CD4-positive, alpha-beta T cell treated with Interleukin-1 beta for 1 hour (primary cell): ENCODE measurements at regions not wholly inside any gene's neighbourhood (a gene's known extent, or its start where the extent isn't known, plus 50 kb on each side); places are given as distances from the start of the nearest gene placed in this dataset.
"Not testable (repeated sequence)": the region's sequence is repeated elsewhere in the genome, so short reads cannot be mapped to it uniquely, and the experiment has no call there.

Source experiments
- DNase-seq, 2 donors: peaks; one replicate each; pipeline ENCODE4 v3.0.0-alpha.2; 2020 to 2022

- no peak for DNase-seq
These were observed 234.4 kb upstream of the PRKD1 start for GRCh38 chr14:30162066-30162465.

GRCh38 chr14:30165255-30165654 lies 237.6 kb upstream of the PRKD1 start:
- no peak for DNase-seq

- DNase-seq = no peak
These were observed 250.1 kb upstream of the PRKD1 start for GRCh38 chr14:30177781-30178180.

GRCh38 chr14:30179381-30180130 lies 251.9 kb upstream of the PRKD1 start:
- no peak for DNase-seq

GRCh38 chr14:30180219-30180618 lies 252.6 kb upstream of the PRKD1 start:
- no peak for DNase-seq

GRCh38 chr14:30185832-30186231 lies 258.2 kb upstream of the PRKD1 start:
- no peak for DNase-seq

GRCh38 chr14:30191639-30192279 lies 264.1 kb upstream of the PRKD1 start:
- DNase-seq = no peak

- DNase-seq = no peak
These were observed 265.5 kb upstream of the PRKD1 start for GRCh38 chr14:30193101-30193500.

- DNase-seq = no peak
These were observed 266.3 kb upstream of the PRKD1 start for GRCh38 chr14:30193845-30194501.

GRCh38 chr14:30194741-30195148 lies 267.1 kb upstream of the PRKD1 start:
- DNase-seq = no peak

GRCh38 chr14:30195941-30196340 lies 268.3 kb upstream of the PRKD1 start:
- no peak for DNase-seq

GRCh38 chr14:30196861-30197260 lies 269.2 kb upstream of the PRKD1 start:
- no peak for DNase-seq

- DNase-seq = not testable (repeated sequence)
These were observed 271.1 kb upstream of the PRKD1 start for GRCh38 chr14:30198720-30199119.

- no peak for DNase-seq
These were observed 276.9 kb upstream of the PRKD1 start for GRCh38 chr14:30204431-30204980.

- no peak for DNase-seq
These were observed 281.5 kb upstream of the PRKD1 start for GRCh38 chr14:30209136-30209535.

- DNase-seq = no peak
These were observed 283.0 kb upstream of the PRKD1 start for GRCh38 chr14:30210630-30211029.

- DNase-seq = no peak
These were observed 283.7 kb upstream of the PRKD1 start for GRCh38 chr14:30211326-30211725.

GRCh38 chr14:30214014-30214413 lies 286.4 kb upstream of the PRKD1 start:
- no peak for DNase-seq

GRCh38 chr14:30214461-30215090 lies 286.9 kb upstream of the PRKD1 start:
- no peak for DNase-seq

GRCh38 chr14:30218907-30219306 lies 291.3 kb upstream of the PRKD1 start:
- no peak for DNase-seq

GRCh38 chr14:30221546-30221945 lies 293.9 kb upstream of the PRKD1 start:
- DNase-seq = no peak

GRCh38 chr14:30223385-30223785 lies 295.7 kb upstream of the PRKD1 start:
- no peak for DNase-seq

- no peak for DNase-seq
These were observed 296.3 kb upstream of the PRKD1 start for GRCh38 chr14:30223966-30224365.
